ENCODE measurements at regions not wholly inside any gene's neighbourhood (a gene's known extent, or its start where the extent isn't known, plus 50 kb on each side); places are given as distances from the start of the nearest gene placed in this dataset.

- TF ChIP-seq POLR2A (IDR thresholded peaks at IDR 0.05; ENCODE audit: extremely low read depth, insufficient read length) (no peak), CTCF (IDR thresholded peaks at IDR 0.05; ENCODE audit: low read depth, low read length) (peak; percentile 8), MAX (IDR thresholded peaks at IDR 0.05; ENCODE audit: low read depth, low read length) (no peak)
Measured at GRCh38 chr5:5726401-5726800, 303.9 kb downstream of the ICE1 start.

Data from NB4 (cell line).